CD4-positive, alpha-beta T cell treated with Interleukin-4 for 4 hours (primary cell): ENCODE measurements at regions not wholly inside any gene's neighbourhood (a gene's known extent, or its start where the extent isn't known, plus 50 kb on each side); places are given as distances from the start of the nearest gene placed in this dataset.
"Not testable (repeated sequence)": the region's sequence is repeated elsewhere in the genome, so short reads cannot be mapped to it uniquely, and the experiment has no call there.

Experiments
- DNase-seq: peaks from one replicate; pipeline ENCODE4 v3.0.0-alpha.2; 2020

GRCh38 chr5:58009754-58010153 is 450.1 kb downstream of the PLK2 start:
- no peak for DNase-seq

DNA sequence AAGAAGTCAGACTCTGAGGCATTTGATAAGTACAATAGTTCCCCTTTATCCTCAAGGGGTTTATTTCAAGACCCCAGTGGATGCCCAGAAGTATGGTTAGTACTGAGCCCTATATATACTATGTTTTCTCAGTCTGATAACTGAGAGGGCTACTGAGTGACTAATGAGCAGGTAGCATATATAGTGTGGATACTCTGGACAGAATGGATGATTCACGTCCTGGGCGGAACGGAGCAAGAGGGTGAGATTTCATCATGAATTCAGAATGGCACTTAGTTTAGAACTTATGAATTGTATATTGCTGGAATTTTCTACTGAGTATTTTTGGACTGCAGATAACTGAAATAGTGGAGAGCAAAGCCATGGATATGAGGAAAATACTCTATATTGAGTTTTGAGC is 457.6 kb downstream of the PLK2 start:
- DNase-seq: no peak

GRCh38 chr5:57993866-57994265 is 466.0 kb downstream of the PLK2 start:
- no peak for DNase-seq

DNA sequence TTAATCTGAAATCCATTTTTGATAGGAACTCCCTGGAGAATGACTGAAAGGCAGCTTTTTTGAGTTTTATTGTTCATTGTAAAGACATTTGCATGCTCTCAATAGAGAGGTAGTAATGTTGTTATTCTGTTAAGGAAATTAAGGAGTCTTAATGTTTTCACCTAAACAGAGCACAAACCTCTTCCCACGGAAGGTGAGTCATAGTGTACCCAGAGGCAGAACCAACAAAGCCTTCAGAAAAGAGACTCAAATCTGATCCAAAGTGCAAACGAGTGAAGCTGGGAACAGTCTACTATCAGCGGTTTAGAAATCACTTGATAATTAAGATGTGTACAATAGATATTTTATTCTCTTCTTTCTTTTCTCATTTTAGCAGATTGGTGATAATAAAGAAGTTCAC is 470.5 kb downstream of the PLK2 start:
- DNase-seq: no peak

- no peak for DNase-seq
These were observed 471.1 kb downstream of the PLK2 start for GRCh38 chr5:57988813-57989212.

GRCh38 chr5:57987552-57987951 is 472.3 kb downstream of the PLK2 start:
- no peak for DNase-seq

DNA sequence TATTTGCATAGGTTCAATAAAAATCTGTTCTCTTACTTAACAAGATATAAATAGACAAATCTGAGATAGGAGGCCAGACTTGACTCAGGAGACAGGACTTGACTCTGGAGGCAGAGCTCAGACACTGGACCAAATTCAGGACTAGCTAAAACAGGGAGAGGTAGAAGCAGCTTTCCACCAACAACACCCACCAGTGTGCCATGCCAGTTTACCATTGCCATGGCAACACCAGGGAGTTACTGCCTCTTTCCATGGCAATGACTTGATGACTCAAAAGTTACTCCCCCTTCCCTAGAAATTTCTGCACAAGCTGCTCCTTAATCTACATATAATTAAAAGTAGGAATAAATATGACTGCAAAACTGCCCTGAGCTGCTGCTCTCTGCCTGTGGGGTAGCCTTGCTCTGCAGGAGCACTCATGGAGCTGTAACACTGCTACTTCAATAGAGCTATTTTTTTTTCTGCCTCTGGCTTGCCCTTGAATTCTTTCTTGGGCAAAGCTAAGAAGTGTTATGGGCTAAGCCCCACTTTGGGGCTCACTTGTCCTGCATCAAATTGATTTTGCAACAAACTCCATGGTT is 473.0 kb downstream of the PLK2 start:
- no peak for DNase-seq

- DNase-seq: no peak
These were observed 476.5 kb downstream of the PLK2 start for GRCh38 chr5:57983426-57983825.

- no peak for DNase-seq
These were observed 480.2 kb downstream of the PLK2 start for GRCh38 chr5:57979671-57980070.

- DNase-seq: no peak
These were observed 483.4 kb downstream of the PLK2 start for GRCh38 chr5:57976506-57976905.

GRCh38 chr5:57972099-57972498 is 487.8 kb downstream of the PLK2 start:
- DNase-seq: not testable (repeated sequence)

- no peak for DNase-seq
These were observed 478.0 kb upstream of the ACTBL2 start for GRCh38 chr5:57960569-57960968.

DNA sequence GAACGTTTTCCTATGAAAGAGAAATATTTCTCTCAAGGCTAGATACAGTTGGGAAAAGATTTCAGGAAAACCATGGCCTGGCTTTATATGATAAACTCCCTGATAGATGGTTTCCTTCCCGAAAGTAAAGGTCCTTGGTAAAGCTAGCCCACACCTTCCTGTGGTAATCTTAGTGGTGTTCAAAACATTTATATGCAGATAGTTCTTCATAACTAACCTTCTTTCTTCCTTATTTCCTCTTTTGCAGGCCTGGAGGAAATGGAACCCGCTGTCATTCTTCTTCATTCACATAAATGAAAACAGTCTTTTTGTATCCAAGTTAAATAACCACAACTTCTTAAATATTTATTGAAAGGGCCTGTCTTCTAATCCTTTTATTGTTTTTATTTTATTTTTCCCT is 474.0 kb upstream of the ACTBL2 start:
- DNase-seq: no peak

DNA sequence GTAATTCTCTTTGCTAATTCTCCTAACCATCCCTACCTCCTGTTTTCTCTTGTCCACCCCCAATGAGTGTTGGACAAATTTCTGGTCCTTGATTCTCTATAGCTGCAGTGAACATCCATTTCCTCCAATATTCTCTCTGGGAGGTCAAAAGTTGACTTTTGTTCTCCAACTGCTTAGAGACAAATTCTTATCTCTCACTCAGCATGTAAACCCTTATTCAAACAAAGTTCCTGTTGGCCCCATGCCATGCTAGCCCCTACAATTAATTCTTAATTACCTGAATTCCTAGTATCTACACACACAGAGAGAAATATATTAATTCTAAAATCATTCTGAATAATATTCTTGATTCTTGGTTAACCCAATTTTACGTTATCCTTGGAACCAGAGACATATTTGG is 472.9 kb upstream of the ACTBL2 start:
- no peak for DNase-seq

GRCh38 chr5:57953792-57954191 is 471.2 kb upstream of the ACTBL2 start:
- DNase-seq: no peak

- no peak for DNase-seq
These were observed 468.1 kb upstream of the ACTBL2 start for GRCh38 chr5:57950616-57951228.

DNA sequence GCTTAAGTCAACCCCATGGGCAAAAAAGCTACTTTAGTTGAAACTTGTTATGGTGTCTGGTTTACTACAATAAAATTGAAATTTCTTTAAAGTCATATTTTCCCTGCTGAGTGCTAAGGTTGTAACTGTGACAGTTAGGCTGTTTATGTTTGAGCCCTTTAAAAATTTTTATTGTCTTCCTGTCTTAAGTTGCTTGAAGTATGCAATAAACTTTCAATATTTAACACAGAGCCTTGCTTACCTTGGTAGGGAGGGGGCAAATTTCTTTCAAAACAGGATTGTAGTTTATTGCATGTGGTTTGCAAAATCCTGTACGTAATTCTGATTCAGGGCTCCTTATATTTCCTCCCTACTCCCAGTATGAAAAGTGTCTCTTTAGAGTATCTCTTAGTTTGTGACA is 465.5 kb upstream of the ACTBL2 start:
- no peak for DNase-seq

- DNase-seq: no peak
These were observed 464.6 kb upstream of the ACTBL2 start for GRCh38 chr5:57947181-57947580.

DNA sequence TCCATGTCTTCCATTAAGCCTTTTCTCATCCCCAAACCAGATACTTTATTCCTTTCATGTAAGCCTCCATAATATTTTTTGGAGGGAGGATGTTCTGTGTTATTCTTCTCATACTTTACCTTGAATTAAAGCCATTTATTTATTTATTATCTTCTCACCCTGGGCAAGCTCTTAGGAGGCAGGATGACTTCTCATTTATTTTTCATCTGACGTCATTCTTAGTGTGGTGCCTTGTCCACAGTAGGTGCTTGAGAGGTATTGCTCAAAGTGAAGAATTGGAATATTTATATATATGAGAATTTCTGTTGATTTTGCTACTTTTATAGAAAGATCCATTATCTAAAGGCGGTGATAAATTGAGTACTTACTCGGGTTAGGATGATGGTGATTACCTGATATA is 458.3 kb upstream of the ACTBL2 start:
- no peak for DNase-seq

DNA sequence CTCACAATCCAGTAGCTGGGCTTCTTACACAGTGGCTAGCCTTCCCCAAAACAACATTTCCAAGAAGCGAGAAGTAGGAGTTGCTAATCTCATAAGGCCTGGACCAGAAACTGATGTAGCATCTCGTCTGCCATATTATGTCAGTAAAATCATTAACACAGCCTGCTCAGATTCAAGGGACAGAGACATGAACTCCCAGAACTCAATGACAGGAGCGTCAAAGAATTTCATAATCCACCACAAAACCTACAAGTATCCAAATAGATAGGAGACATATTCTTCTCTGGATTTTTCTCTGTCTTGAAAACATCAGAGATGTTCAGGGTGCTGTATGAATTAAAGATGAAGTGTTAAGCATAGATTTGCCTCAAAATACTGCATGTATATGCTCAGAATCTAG is 457.6 kb upstream of the ACTBL2 start:
- DNase-seq: no peak

- DNase-seq: no peak
These were observed 457.2 kb upstream of the ACTBL2 start for GRCh38 chr5:57939771-57940170.

DNA sequence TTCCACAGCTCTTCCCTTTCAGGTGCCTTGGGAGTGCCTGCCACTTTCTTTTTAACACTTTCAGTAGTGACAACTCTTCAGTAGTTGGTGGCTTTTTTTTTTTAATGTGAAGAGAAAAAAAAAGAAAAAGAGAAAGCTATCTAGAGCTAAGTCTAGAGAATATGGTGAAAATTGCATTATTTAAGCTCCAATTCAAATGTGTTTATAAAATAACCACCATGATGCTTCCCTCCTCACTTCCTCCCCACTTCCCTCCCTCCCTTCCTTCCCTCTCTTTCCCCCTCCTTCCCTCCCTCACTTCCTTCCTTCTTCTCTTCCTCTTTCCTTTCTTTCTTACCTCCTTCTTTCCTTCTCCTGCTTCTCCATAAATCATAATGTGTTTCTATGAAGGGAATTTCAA is 456.7 kb upstream of the ACTBL2 start:
- DNase-seq: no peak

GRCh38 chr5:57938174-57938557 is 455.6 kb upstream of the ACTBL2 start:
- no peak for DNase-seq

- DNase-seq: no peak
These were observed 455.0 kb upstream of the ACTBL2 start for GRCh38 chr5:57937501-57938173.

DNA sequence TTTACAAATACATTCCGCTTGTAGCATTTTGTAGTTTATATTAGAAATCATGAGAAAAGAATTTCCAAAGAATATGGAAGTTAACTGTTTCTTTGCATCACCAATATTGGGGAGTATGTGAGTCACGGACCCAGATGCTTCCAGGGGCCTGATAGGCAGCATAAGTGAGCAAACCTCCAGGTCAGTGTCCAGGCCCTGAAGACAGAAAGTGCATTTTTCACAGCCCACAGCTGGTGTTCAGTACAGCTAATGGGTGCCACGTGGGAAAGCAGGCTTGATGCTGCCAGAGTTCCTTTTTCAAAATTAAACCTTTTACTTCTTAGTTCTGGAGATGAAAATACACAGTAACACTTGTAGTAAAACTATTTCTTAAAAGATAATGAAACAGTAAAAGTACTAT is 454.4 kb upstream of the ACTBL2 start:
- no peak for DNase-seq
